Activated naive CD4-positive, alpha-beta T cell treated with anti-CD3 and anti-CD28 coated beads, Interleukin-2, amount 50 U/mL, for 72 hours (primary cell): ENCODE measurements at regions not wholly inside any gene's neighbourhood (a gene's known extent, or its start where the extent isn't known, plus 50 kb on each side); places are given as distances from the start of the nearest gene placed in this dataset.

ENCODE experiments used
- ATAC-seq, 2 donors: fragments of 150-1000 bp; cut with Tn5 transposase; 2 replicates each; pipeline ENCODE4 v1.10.0; 2021; ENCODE audit warnings: mild to moderate bottlenecking in 2 of 2, moderate library complexity in 2 of 2
- DNase-seq, 2 donors: peaks; one replicate each; pipeline ENCODE4 v3.0.0; 2021 to 2022; ENCODE audit warnings: low spot score in 2 of 2
- H3K27ac Mint-ChIP-seq, 2 donors: one replicate each; pipeline ENCODE4 v1.8.0; 2022; ENCODE audit warnings: mild to moderate bottlenecking in 2 of 2, mixed read lengths in 2 of 2
- H3K36me3 Mint-ChIP-seq, 2 donors: one replicate each; pipeline ENCODE4 v1.8.0; 2022; ENCODE audit warnings: mixed read lengths in 2 of 2
- H3K9me3 Mint-ChIP-seq, 2 donors: one replicate each; pipeline ENCODE4 v1.8.0; 2022; ENCODE audit warnings: mixed read lengths in 2 of 2

DNA sequence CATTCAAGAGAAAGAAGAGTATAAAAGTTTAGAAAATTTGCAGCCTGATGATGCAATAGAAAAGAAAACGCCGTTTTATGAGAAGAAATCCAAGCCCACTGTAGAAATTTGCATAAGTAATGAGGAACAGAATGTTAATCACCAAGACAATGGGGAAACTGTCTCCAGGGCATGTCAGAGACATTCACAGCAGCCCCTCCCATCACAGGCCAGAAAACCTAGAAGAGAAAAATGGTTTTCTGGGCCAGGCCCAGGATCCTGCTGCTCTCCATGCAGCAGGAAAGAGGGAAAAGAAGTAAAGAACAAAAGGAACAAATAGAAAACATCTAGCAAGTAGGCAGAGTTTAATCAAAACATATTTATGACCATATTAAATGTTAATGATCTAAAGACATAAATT is 119.0 kb downstream of the ANKRD50 start:
- H3K9me3 Mint-ChIP-seq = peaks cover under 1% of the 10 kb centered on the region in 2 donors
- no peak for DNase-seq
- H3K36me3 Mint-ChIP-seq = no peaks in the 10 kb centered on the region
- no peak for ATAC-seq
- no peak overlapping the region for H3K27ac Mint-ChIP-seq

DNA sequence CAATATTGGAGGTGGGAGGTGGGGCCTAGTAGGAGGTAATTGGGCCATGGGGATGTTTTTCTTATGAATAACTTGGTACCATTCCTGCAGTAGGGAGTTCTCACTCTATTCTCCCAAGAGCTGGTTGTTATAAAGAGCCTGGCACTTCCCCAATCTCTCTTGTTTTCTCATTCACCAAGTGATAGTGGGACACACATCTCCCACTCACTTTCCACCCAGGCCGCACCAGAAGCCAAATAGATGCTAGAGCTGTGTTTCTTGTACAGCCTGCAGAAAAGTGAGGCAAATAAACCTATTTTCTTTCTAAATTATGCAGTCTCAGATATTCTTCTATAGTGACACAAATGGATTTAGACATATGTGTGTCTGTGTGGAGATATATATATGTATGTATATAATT is 117.6 kb downstream of the ANKRD50 start:
- Mint-ChIP-seq H3K27ac (no peak overlapping the region), H3K9me3 (peaks cover 0 to 3% of the 10 kb centered on the region in 2 donors), H3K36me3 (no peaks in the 10 kb centered on the region)
- DNase-seq (no peak), ATAC-seq (no peak)

DNA sequence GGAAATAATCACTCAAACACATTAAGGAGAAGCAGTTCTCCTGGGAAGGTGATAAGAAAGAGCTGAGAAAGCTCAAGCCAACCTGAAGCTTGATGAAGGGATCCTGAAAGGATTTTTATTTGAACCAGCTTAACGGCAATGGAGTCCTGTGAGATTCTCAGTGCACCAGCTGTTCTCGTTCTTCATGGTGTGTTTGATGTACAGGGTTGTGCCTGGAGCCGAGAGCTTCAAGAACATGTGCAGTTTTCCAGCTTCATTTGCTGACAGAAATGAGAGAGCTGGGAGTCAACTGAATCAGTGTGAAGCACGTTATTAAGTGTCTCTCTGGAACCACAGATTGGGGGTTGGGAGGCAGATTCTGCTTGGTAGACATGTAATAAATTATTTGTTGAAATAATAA is 115.7 kb downstream of the ANKRD50 start:
- no peak overlapping the region for H3K27ac Mint-ChIP-seq
- peaks cover 0 to 3% of the 10 kb centered on the region in 2 donors for H3K9me3 Mint-ChIP-seq
- DNase-seq = no peak
- no peaks in the 10 kb centered on the region for H3K36me3 Mint-ChIP-seq
- no peak for ATAC-seq

DNA sequence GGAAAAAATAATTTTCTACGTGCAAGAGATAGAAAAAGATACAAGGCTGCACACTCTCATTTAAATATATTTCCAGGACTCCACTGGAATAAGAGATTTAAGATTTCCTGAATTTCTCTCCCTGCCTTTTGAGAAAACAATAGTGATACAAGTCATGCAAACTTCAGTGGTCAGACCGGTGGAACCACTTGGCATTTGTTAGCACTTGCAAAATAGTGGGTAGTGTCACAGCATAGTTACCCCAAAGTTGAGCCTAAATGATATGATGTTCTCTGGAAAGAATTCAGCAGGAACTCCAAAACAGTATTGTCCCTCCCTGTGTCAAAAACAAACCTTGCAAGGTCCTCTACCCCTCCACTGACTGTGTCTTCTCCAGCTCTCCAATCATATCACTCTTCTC is 102.3 kb downstream of the ANKRD50 start:
- DNase-seq (no peak), ATAC-seq (no peak)
- no peak overlapping the region for H3K27ac Mint-ChIP-seq
- peaks cover 7 to 12% of the 10 kb centered on the region in 2 donors for H3K9me3 Mint-ChIP-seq
- H3K36me3 Mint-ChIP-seq = peaks cover 0 to 5% of the 10 kb centered on the region in 2 donors
